K562 (cell line): ENCODE measurements at regions not wholly inside any gene's neighbourhood (a gene's known extent, or its start where the extent isn't known, plus 50 kb on each side); places are given as distances from the start of the nearest gene placed in this dataset.

Experiments used
- ATAC-seq: fragments of 200-7000 bp; cut with Tn5 transposase; 3 replicates; pipeline ENCODE4 v1.9.1; 2020; ENCODE audit warnings: moderate library complexity
- BruUV-seq: library from RNA; stranded (reverse); fragments of 400-500 nt; replicated peaks from 2 replicates; lab custom pipeline; 2021; lab: Mats Ljungman, UMichigan
- CTCF ChIA-PET: fragments of 300-600 bp; formaldehyde crosslinking; extraction: SDS; loops from one replicate; lab custom pipeline; 2021; ENCODE audit warnings: low intra/inter-chr PET ratio; lab: Yijun Ruan, JAX
- POLR2A ChIA-PET: fragments of 300-600, 350-650 bp; sonication (Branson Sonifier 250); formaldehyde crosslinking; extraction: SDS; loops from one replicate; lab custom pipeline; 2021; ENCODE audit warnings: antibody characterized with exemption, inconsistent platforms; lab: Yijun Ruan, JAX
- DNase-seq, 4 experiments: peaks; one replicate each; pipeline versions ENCODE4 v3.0.0 to v3.0.0-alpha.2; 2011 to 2018; ENCODE audit warnings: low spot score in 3 of 4, mixed read lengths in 3 of 4; ENCODE audit errors: extremely low read depth in 1 of 4
- FAIRE-seq: peaks from 2 replicates; lab custom pipeline; 2011; peaks lifted over from hg19 to GRCh38; lab: Jason Lieb, UNC
- H2AFZ ChIP-seq: 2 replicates; pipeline ENCODE4 v1.6.0; 2011; ENCODE audit warnings: low read depth, low read length, control low read depth, inconsistent platforms
- H3K27ac ChIP-seq: fragments of 200-600 bp; 3 replicates; pipeline ENCODE4 v1.8.0; 2011; ENCODE audit warnings: low read depth, mild to moderate bottlenecking, control low read depth, inconsistent platforms, low read length, moderate library complexity, mixed read lengths; ENCODE audit errors: extremely low read depth
- H3K27me3 ChIP-seq, 2 experiments: fragments of 300-600 bp in 1 of 2; 2 replicates in 1 of 2; 3 replicates in 1 of 2; pipeline versions ENCODE4 v1.6.0 to v1.8.0; 2011; ENCODE audit warnings: inconsistent platforms in 2 of 2, low read length in 2 of 2, mild to moderate bottlenecking in 1 of 2, mixed read lengths in 1 of 2, moderate library complexity in 1 of 2; ENCODE audit not compliant: control insufficient read depth in 2 of 2, insufficient read depth in 2 of 2
- H3K36me3 ChIP-seq: fragments of 300-600 bp; 3 replicates; pipeline ENCODE4 v1.8.0; 2011; ENCODE audit warnings: mild to moderate bottlenecking, low read length, inconsistent platforms; ENCODE audit not compliant: control insufficient read depth, insufficient read depth
- H3K4me1 ChIP-seq, 2 experiments: fragments of 200-600 bp in 1 of 2; replicated peaks in 1 of 2; 2 replicates in 1 of 2; 3 replicates in 1 of 2; pipeline versions ENCODE4 v1.5.1 to v1.8.0; 2011; ENCODE audit warnings: inconsistent platforms in 2 of 2, low read length in 2 of 2, mild to moderate bottlenecking in 1 of 2, mixed read lengths in 1 of 2, moderate library complexity in 1 of 2; ENCODE audit not compliant: control insufficient read depth in 2 of 2, insufficient read depth in 2 of 2
- H3K4me2 ChIP-seq: 2 replicates; pipeline ENCODE4 v1.6.1; 2011; ENCODE audit warnings: low read length, control low read depth, inconsistent platforms, mixed read lengths; ENCODE audit not compliant: insufficient read depth
- H3K4me3 ChIP-seq: fragments of 200-600 bp; sonication (generic), shearing (Covaris generic); 2 replicates; pipeline ENCODE4 v1.5.1; 2016; ENCODE audit warnings: control low read depth, inconsistent platforms
- H3K79me2 ChIP-seq: fragments of 200-600 bp; 3 replicates; pipeline ENCODE4 v1.8.0; 2011; ENCODE audit warnings: low read length, inconsistent platforms; ENCODE audit not compliant: control insufficient read depth, insufficient read depth
- H3K9ac ChIP-seq, 2 experiments: 2 replicates each; pipeline versions ENCODE4 v1.6.0 to v1.6.1; 2011; ENCODE audit warnings: low read depth in 2 of 2, low read length in 2 of 2, control low read depth in 1 of 2, inconsistent platforms in 1 of 2, mild to moderate bottlenecking in 1 of 2, mixed read lengths in 1 of 2; ENCODE audit not compliant: insufficient read depth in 1 of 2
- H3K9me1 ChIP-seq: one replicate; pipeline ENCODE4 v1.6.0; 2011; ENCODE audit warnings: inconsistent platforms, mild to moderate bottlenecking, low read length, moderate library complexity; ENCODE audit not compliant: control insufficient read depth, insufficient read depth
- H3K9me3 ChIP-seq: replicated peaks from 2 replicates; pipeline ENCODE4 v1.5.1; 2011; ENCODE audit warnings: low read depth, low read length, inconsistent platforms; ENCODE audit not compliant: control insufficient read depth, insufficient read depth
- H4K20me1 ChIP-seq: replicated peaks from 2 replicates; pipeline ENCODE4 v1.6.1; 2011; ENCODE audit warnings: low read length, inconsistent platforms, mixed read lengths; ENCODE audit not compliant: control insufficient read depth, insufficient read depth
- FIP1L1 ChIP-seq: fragments of 200-400 bp; formaldehyde crosslinking; IDR thresholded peaks from 2 replicates; pipeline ENCODE4 v1.6.1; 2018; ENCODE audit warnings: mild to moderate bottlenecking, low read depth, low read length; ENCODE audit not compliant: poor library complexity, severe bottlenecking
- HNRNPH1 ChIP-seq: fragments of 200-400 bp; formaldehyde crosslinking; optimal IDR thresholded peaks from 2 replicates; pipeline ENCODE3; 2017; ENCODE audit warnings: low read depth, mild to moderate bottlenecking, low read length, moderate library complexity
- NFXL1 ChIP-seq: fragments of 450-650 bp; formaldehyde crosslinking; IDR thresholded peaks from 2 replicates; pipeline ENCODE4 v1.4.0; 2021; ENCODE audit warnings: mild to moderate bottlenecking
- RBM39 ChIP-seq: fragments of 200-400 bp; formaldehyde crosslinking; optimal IDR thresholded peaks from 2 replicates; pipeline ENCODE3; 2018; ENCODE audit warnings: low read depth, low read length
- TAF7 ChIP-seq: fragments of 450-650 bp; IDR thresholded peaks from 2 replicates; pipeline ENCODE4 v1.6.1; 2016; ENCODE audit warnings: missing genetic modification characterization, missing compliant biosample characterization
- ZNF121 ChIP-seq: sonication (generic); formaldehyde crosslinking; conservative IDR thresholded peaks from 2 replicates; pipeline ENCODE4 v1.8.0; 2022; ENCODE audit warnings: missing genetic modification reagents
- ZNF76 ChIP-seq: fragments of 250-450 bp; sonication (Bioruptor Pico); IDR thresholded peaks from 2 replicates; pipeline ENCODE4 v1.4.0; 2020; ENCODE audit warnings: mild to moderate bottlenecking, moderate library complexity, borderline replicate concordance
- ZSCAN32 ChIP-seq: fragments of 450-650 bp; formaldehyde crosslinking; IDR thresholded peaks from 2 replicates; pipeline ENCODE4 v1.4.0; 2020; ENCODE audit warnings: mild to moderate bottlenecking, moderate library complexity
- WGBS: fragments of 100-300 bp; shearing (Covaris generic); methylation state at CpG from one replicate; pipeline ENCODE4 v1.1.6; 2016; ENCODE audit warnings: low coverage, mixed read lengths; ENCODE audit not compliant: insufficient coverage; ENCODE audit errors: missing lambda C conversion rate; 5-methylcytosine and 5-hydroxymethylcytosine counted together
- in situ Hi-C: fragments of 300-500 bp; cut with MboI; formaldehyde crosslinking; loops from 4 replicates; pipeline ENCODE4 v1.15.0; 2018; ENCODE audit warnings: inconsistent platforms, mixed read lengths
- intact Hi-C: fragments of 100-400 bp; cut with micrococcal nuclease; formaldehyde crosslinking; loops from 2 replicates; pipeline ENCODE4 v1.14.2; 2022
- TF ChIP-seq, protein P1 (sequence below): sonication (generic); formaldehyde crosslinking; IDR thresholded peaks from 2 replicates; pipeline ENCODE4 v1.8.0; 2022; ENCODE audit warnings: missing genetic modification reagents, mild to moderate bottlenecking, moderate library complexity, borderline replicate concordance
- TF ChIP-seq, protein P2 (sequence below): fragments of 250-450 bp; sonication (Bioruptor Pico); IDR thresholded peaks from 2 replicates; pipeline ENCODE4 v1.9.0; 2021; ENCODE audit warnings: mild to moderate bottlenecking
- TF ChIP-seq, protein P3 (sequence below): fragments of 450-650 bp; IDR thresholded peaks from 2 replicates; pipeline ENCODE4 v1.6.1; 2016; ENCODE audit warnings: low read depth, mild to moderate bottlenecking, moderate library complexity

DNA sequence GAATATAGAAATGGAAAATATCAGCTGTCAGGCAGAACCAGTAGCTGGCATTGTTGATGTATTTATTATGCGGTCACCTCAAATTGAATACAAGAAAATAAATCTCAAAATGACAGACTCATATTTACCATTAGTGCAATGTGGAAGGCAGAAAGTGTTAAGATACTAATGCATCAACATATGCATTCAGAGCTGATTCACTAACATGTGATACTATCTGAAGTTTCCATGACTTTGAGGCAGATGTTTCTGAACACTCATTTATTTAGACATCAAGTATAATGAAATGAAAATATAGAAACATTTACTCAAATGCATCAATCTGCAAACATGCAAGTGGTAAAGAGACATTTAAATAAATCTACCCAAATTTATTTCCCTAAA lies 474.2 kb upstream of the SLC10A2 start:
- no TSS peak for BruUV-seq
- no peak overlapping the region for H3K27ac ChIP-seq
- no peaks in the 10 kb centered on the region for H4K20me1 ChIP-seq
- WGBS: 0% methylated on average over 1 of the region's 1 CpG
- TF ChIP-seq, protein P1, sequence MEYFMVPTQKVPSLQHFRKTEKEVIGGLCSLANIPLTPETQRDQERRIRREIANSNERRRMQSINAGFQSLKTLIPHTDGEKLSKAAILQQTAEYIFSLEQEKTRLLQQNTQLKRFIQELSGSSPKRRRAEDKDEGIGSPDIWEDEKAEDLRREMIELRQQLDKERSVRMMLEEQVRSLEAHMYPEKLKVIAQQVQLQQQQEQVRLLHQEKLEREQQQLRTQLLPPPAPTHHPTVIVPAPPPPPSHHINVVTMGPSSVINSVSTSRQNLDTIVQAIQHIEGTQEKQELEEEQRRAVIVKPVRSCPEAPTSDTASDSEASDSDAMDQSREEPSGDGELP (CRISPR knock-in tag): no peak
- TF ChIP-seq, protein P2, sequence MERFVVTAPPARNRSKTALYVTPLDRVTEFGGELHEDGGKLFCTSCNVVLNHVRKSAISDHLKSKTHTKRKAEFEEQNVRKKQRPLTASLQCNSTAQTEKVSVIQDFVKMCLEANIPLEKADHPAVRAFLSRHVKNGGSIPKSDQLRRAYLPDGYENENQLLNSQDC (CRISPR knock-in tag): no peak
- TF ChIP-seq NFXL1 (CRISPR knock-in tag): no peak
- TF ChIP-seq ZNF76 (CRISPR knock-in tag): no peak
- TF ChIP-seq FIP1L1: no peak
- TF ChIP-seq ZSCAN32 (CRISPR knock-in tag): no peak
- no peak for TF ChIP-seq ZNF121 (CRISPR knock-in tag)
- TF ChIP-seq, protein P3, sequence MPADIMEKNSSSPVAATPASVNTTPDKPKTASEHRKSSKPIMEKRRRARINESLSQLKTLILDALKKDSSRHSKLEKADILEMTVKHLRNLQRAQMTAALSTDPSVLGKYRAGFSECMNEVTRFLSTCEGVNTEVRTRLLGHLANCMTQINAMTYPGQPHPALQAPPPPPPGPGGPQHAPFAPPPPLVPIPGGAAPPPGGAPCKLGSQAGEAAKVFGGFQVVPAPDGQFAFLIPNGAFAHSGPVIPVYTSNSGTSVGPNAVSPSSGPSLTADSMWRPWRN: no peak
- no peak for TF ChIP-seq TAF7 (tag)
- no peak for TF ChIP-seq RBM39
- TF ChIP-seq HNRNPH1: no peak
- no peak overlapping the region for H3K4me2 ChIP-seq
- no peak for ATAC-seq
- H3K4me1 ChIP-seq: no peaks in the 10 kb centered on the region
- H3K9me1 ChIP-seq: no peaks in the 10 kb centered on the region
- POLR2A ChIA-PET: no interaction called here
- no peak for FAIRE-seq
- H2AFZ ChIP-seq: no peak overlapping the region
- in situ Hi-C loops (no loop called here), intact Hi-C loops (no loop called here)
- H3K27me3 ChIP-seq: no peaks in the 10 kb centered on the region
- no peaks in the 10 kb centered on the region for H3K79me2 ChIP-seq
- no peaks in the 10 kb centered on the region for H3K9me3 ChIP-seq
- DNase-seq: no peak
- H3K36me3 ChIP-seq: no peaks in the 10 kb centered on the region
- no peak overlapping the region for H3K9ac ChIP-seq
- CTCF ChIA-PET: no interaction called here
- H3K4me3 ChIP-seq: no peak overlapping the region
